Type B pancreatic cell (in vitro differentiated cells): ENCODE measurements at regions not wholly inside any gene's neighbourhood (a gene's known extent, or its start where the extent isn't known, plus 50 kb on each side); places are given as distances from the start of the nearest gene placed in this dataset.
"Not testable (repeated sequence)": the region's sequence is repeated elsewhere in the genome, so short reads cannot be mapped to it uniquely, and the experiment has no call there.

Experiments used
- DNase-seq: peaks from one replicate; pipeline ENCODE4 v3.0.0; 2021; ENCODE audit warnings: mixed read lengths; ENCODE audit not compliant: unreplicated experiment; ENCODE audit errors: extremely low spot score
- H3K27ac Mint-ChIP-seq: 2 replicates; pipeline ENCODE4 v1.8.0; 2021; ENCODE audit warnings: mild to moderate bottlenecking, mixed read lengths
- H3K27me3 Mint-ChIP-seq: 2 replicates; pipeline ENCODE4 v1.8.0; 2021; ENCODE audit warnings: mixed read lengths
- H3K36me3 Mint-ChIP-seq: 2 replicates; pipeline ENCODE4 v1.8.0; 2021; ENCODE audit warnings: mixed read lengths
- H3K4me1 Mint-ChIP-seq: one replicate; pipeline ENCODE4 v1.8.0; 2021; ENCODE audit warnings: mixed read lengths; ENCODE audit not compliant: unreplicated experiment
- H3K4me3 Mint-ChIP-seq: 2 replicates; pipeline ENCODE4 v1.8.0; 2021; ENCODE audit warnings: mild to moderate bottlenecking, mixed read lengths
- H3K9me3 Mint-ChIP-seq: 2 replicates; pipeline ENCODE4 v1.8.0; 2021; ENCODE audit warnings: mixed read lengths
- CTCF ChIP-seq: fragments of 200-600 bp; sonication (generic); conservative IDR thresholded peaks from 2 replicates; pipeline ENCODE4 v1.5.0; 2021; ENCODE audit warnings: antibody characterized with exemption, mild to moderate bottlenecking

GRCh38 chrX:140090800-140091124 is 125.4 kb upstream of the CXorf66 start:
- no peaks in the 10 kb centered on the region for H3K36me3 Mint-ChIP-seq
- H3K27ac Mint-ChIP-seq, result no peak overlapping the region
- TF ChIP-seq CTCF, result no peak
- H3K4me1 Mint-ChIP-seq, result no peaks in the 10 kb centered on the region
- no peak for DNase-seq
- H3K9me3 Mint-ChIP-seq, result no peaks in the 10 kb centered on the region
- peaks cover 63% of the 10 kb centered on the region for H3K27me3 Mint-ChIP-seq
- H3K4me3 Mint-ChIP-seq, result peak overlapping the region; percentile 71

- no peak overlapping the region for H3K4me3 Mint-ChIP-seq
Measured at GRCh38 chrX:140088438-140088837, 123.1 kb upstream of the CXorf66 start.

GRCh38 chrX:140087875-140088274 is 122.6 kb upstream of the CXorf66 start:
- Mint-ChIP-seq H3K9me3 (no peaks in the 10 kb centered on the region), H3K4me3 (no peak overlapping the region), H3K36me3 (no peaks in the 10 kb centered on the region), H3K27me3 (peaks cover 54% of the 10 kb centered on the region), H3K27ac (no peak overlapping the region), H3K4me1 (no peaks in the 10 kb centered on the region)
- TF ChIP-seq CTCF, result no peak
- DNase-seq, result no peak

More at GRCh38 chrX:140088438-140088837, 123.1 kb upstream of the CXorf66 start:
- H3K36me3 Mint-ChIP-seq, result no peaks in the 10 kb centered on the region
- peaks cover 57% of the 10 kb centered on the region for H3K27me3 Mint-ChIP-seq
- no peak overlapping the region for H3K27ac Mint-ChIP-seq
- DNase-seq, result no peak
- H3K4me1 Mint-ChIP-seq, result no peaks in the 10 kb centered on the region
- TF ChIP-seq CTCF, result no peak
- no peaks in the 10 kb centered on the region for H3K9me3 Mint-ChIP-seq

- DNase-seq, result no peak
- Mint-ChIP-seq H3K27ac (no peak overlapping the region), H3K27me3 (peaks cover 46% of the 10 kb centered on the region), H3K36me3 (no peaks in the 10 kb centered on the region), H3K4me1 (no peaks in the 10 kb centered on the region), H3K9me3 (no peaks in the 10 kb centered on the region), H3K4me3 (no peak overlapping the region)
- TF ChIP-seq CTCF, result no peak
Measured at GRCh38 chrX:140086691-140087090, 121.4 kb upstream of the CXorf66 start.

- not testable (repeated sequence) for H3K27ac Mint-ChIP-seq, H3K9me3 Mint-ChIP-seq, DNase-seq, H3K4me1 Mint-ChIP-seq, H3K36me3 Mint-ChIP-seq, H3K4me3 Mint-ChIP-seq, H3K27me3 Mint-ChIP-seq
Measured at GRCh38 chrX:140074851-140075250, 109.5 kb upstream of the CXorf66 start.

- no peaks in the 10 kb centered on the region for H3K36me3 Mint-ChIP-seq
- no peaks in the 10 kb centered on the region for H3K9me3 Mint-ChIP-seq
- no peak for TF ChIP-seq CTCF
- DNase-seq, result no peak
- H3K27ac Mint-ChIP-seq, result no peak overlapping the region
- no peaks in the 10 kb centered on the region for H3K4me1 Mint-ChIP-seq
- no peak overlapping the region for H3K4me3 Mint-ChIP-seq
- H3K27me3 Mint-ChIP-seq, result no peaks in the 10 kb centered on the region
Measured at GRCh38 chrX:140071037-140071436, 105.7 kb upstream of the CXorf66 start.
